Left hindlimb (tissue), 1 donor: ENCODE measurements at regions not wholly inside any gene's neighbourhood (a gene's known extent, or its start where the extent isn't known, plus 50 kb on each side); places are given as distances from the start of the nearest gene placed in this dataset.
"Not testable (repeated sequence)": the region's sequence is repeated elsewhere in the genome, so short reads cannot be mapped to it uniquely, and the experiment has no call there.

ENCODE experiments used
- DNase-seq: peaks from one replicate; pipeline ENCODE4 v3.0.0-alpha.2; 2018

- no peak for DNase-seq
These were observed 1280.5 kb upstream of the ZEB2 start for GRCh38 chr2:145800151-145801091.

GRCh38 chr2:145799595-145800108 lies 1279.7 kb upstream of the ZEB2 start:
- no peak for DNase-seq

GRCh38 chr2:145798419-145798818 lies 1278.5 kb upstream of the ZEB2 start:
- DNase-seq, result no peak

- DNase-seq, result no peak
These were observed 1277.8 kb upstream of the ZEB2 start for GRCh38 chr2:145797692-145798091.

- no peak for DNase-seq
These were observed 1272.8 kb upstream of the ZEB2 start for GRCh38 chr2:145792745-145793144.

GRCh38 chr2:145789636-145790035 lies 1269.7 kb upstream of the ZEB2 start:
- DNase-seq, result no peak

GRCh38 chr2:145787597-145788361 lies 1267.9 kb upstream of the ZEB2 start:
- not testable (repeated sequence) for DNase-seq

- DNase-seq, result not testable (repeated sequence)
These were observed 1262.7 kb upstream of the ZEB2 start for GRCh38 chr2:145782607-145783006.

- no peak for DNase-seq
These were observed 1258.0 kb upstream of the ZEB2 start for GRCh38 chr2:145777914-145778313.

- no peak for DNase-seq
These were observed 1257.4 kb upstream of the ZEB2 start for GRCh38 chr2:145777297-145777696.

- no peak for DNase-seq
These were observed 1255.7 kb upstream of the ZEB2 start for GRCh38 chr2:145775591-145775990.

GRCh38 chr2:145771525-145771924 lies 1251.6 kb upstream of the ZEB2 start:
- DNase-seq, result no peak

- no peak for DNase-seq
These were observed 1249.2 kb upstream of the ZEB2 start for GRCh38 chr2:145769011-145769716.

GRCh38 chr2:145765874-145766273 lies 1246.0 kb upstream of the ZEB2 start:
- no peak for DNase-seq

- no peak for DNase-seq
These were observed 1244.7 kb upstream of the ZEB2 start for GRCh38 chr2:145764631-145765030.

GRCh38 chr2:145760781-145761649 lies 1241.1 kb upstream of the ZEB2 start:
- DNase-seq, result no peak

- DNase-seq, result no peak
These were observed 1239.5 kb upstream of the ZEB2 start for GRCh38 chr2:145759228-145759915.

- DNase-seq, result no peak
These were observed 1237.8 kb upstream of the ZEB2 start for GRCh38 chr2:145757503-145758246.

- DNase-seq, result no peak
These were observed 1235.3 kb upstream of the ZEB2 start for GRCh38 chr2:145755019-145755837.

GRCh38 chr2:145753966-145754365 lies 1234.0 kb upstream of the ZEB2 start:
- DNase-seq, result no peak
